Thyroid gland (tissue), 4 donors: ENCODE measurements at regions not wholly inside any gene's neighbourhood (a gene's known extent, or its start where the extent isn't known, plus 50 kb on each side); places are given as distances from the start of the nearest gene placed in this dataset.
"Not testable (repeated sequence)": the region's sequence is repeated elsewhere in the genome, so short reads cannot be mapped to it uniquely, and the experiment has no call there.

Source experiments
- DNase-seq, 2 donors: peaks; one replicate each; pipeline ENCODE4 v3.0.0-alpha.2; 2019
- H3K27ac ChIP-seq, 3 donors: fragments of 200-600 bp; sonication (generic); 1 replicate in 2 of 3; 2 replicates in 1 of 3; pipeline ENCODE4 v1.5.1; 2016 to 2019; ENCODE audit warnings: mild to moderate bottlenecking in 1 of 3, moderate library complexity in 1 of 3
- H3K27me3 ChIP-seq: fragments of 200-600 bp; sonication (generic); one replicate; pipeline ENCODE4 v1.5.1; 2019
- H3K36me3 ChIP-seq, 2 donors: fragments of 200-600 bp; sonication (generic); one replicate each; pipeline ENCODE4 v1.5.1; 2016 to 2019
- H3K4me1 ChIP-seq, 2 donors: fragments of 200-600 bp; sonication (generic); one replicate each; pipeline ENCODE4 v1.5.1; 2017 to 2019
- H3K4me3 ChIP-seq, 3 donors: fragments of 200-600 bp; sonication (generic); replicated peaks in 1 of 3; 1 replicate in 2 of 3; 2 replicates in 1 of 3; pipeline ENCODE4 v1.5.1; 2016; ENCODE audit warnings: mild to moderate bottlenecking in 1 of 3
- H3K9me3 ChIP-seq: fragments of 200-600 bp; sonication (generic); one replicate; pipeline ENCODE4 v1.5.1; 2017
- CTCF ChIP-seq, 6 experiments: fragments of 200-600 bp in 3 of 6; fragments of 450-650 bp in 3 of 6; sonication (generic) in 3 of 6; IDR thresholded peaks; one replicate each; pipeline ENCODE4 v1.5.1; 2016 to 2019; ENCODE audit warnings: antibody characterized with exemption in 6 of 6, mild to moderate bottlenecking in 2 of 6, inconsistent platforms in 1 of 6, moderate library complexity in 1 of 6
- POLR2A ChIP-seq, 2 donors: fragments of 450-650 bp; IDR thresholded peaks; one replicate each; pipeline ENCODE4 v1.6.1; 2017; ENCODE audit warnings: antibody characterized with exemption in 2 of 2, mild to moderate bottlenecking in 2 of 2, moderate library complexity in 1 of 2
- WGBS, 2 donors: methylation state at CpG; one replicate each; pipeline ENCODE4 v1.1.5; 2017; 5-methylcytosine and 5-hydroxymethylcytosine counted together
- intact Hi-C: fragments of 100-400 bp; cut with DNase I; formaldehyde crosslinking; loops from one replicate; pipeline ENCODE4 v1.15.1; 2023

- no peak for DNase-seq
- Histone ChIP-seq H3K36me3 (no peaks in the 10 kb centered on the region), H3K9me3 (no peaks in the 10 kb centered on the region), H3K27ac (no peak overlapping the region), H3K27me3 (no peaks in the 10 kb centered on the region), H3K4me3 (no peak overlapping the region), H3K4me1 (no peaks in the 10 kb centered on the region)
- intact Hi-C loops = no loop called here
- 88 to 90% methylated on average over 7 of the region's 7 CpGs for WGBS, 2 donors
- TF ChIP-seq CTCF (IDR thresholded peaks at IDR 0.05) = no peak
- TF ChIP-seq POLR2A (IDR thresholded peaks at IDR 0.05) = no peak
Measured at GRCh38 chr3:25911525-25912295, 121.8 kb downstream of the OXSM start.

- H3K4me1 ChIP-seq = no peaks in the 10 kb centered on the region
- DNase-seq = no peak
- no peak overlapping the region for H3K27ac ChIP-seq
- intact Hi-C loops = no loop called here
- TF ChIP-seq POLR2A (IDR thresholded peaks at IDR 0.05) = no peak
- no peak for TF ChIP-seq CTCF (IDR thresholded peaks at IDR 0.05)
- H3K4me3 ChIP-seq = no peak overlapping the region
- no peaks in the 10 kb centered on the region for H3K9me3 ChIP-seq
- no peaks in the 10 kb centered on the region for H3K36me3 ChIP-seq
- no peaks in the 10 kb centered on the region for H3K27me3 ChIP-seq
Measured at GRCh38 chr3:25913179-25913578, 123.3 kb downstream of the OXSM start.

GRCh38 chr3:25915673-25916072 lies 125.8 kb downstream of the OXSM start:
- no peak for TF ChIP-seq CTCF (IDR thresholded peaks at IDR 0.05)
- Histone ChIP-seq H3K27me3 (no peaks in the 10 kb centered on the region), H3K27ac (no peak overlapping the region), H3K36me3 (no peaks in the 10 kb centered on the region), H3K4me1 (no peaks in the 10 kb centered on the region), H3K4me3 (no peak overlapping the region), H3K9me3 (no peaks in the 10 kb centered on the region)
- DNase-seq = no peak
- intact Hi-C loops = no loop called here
- WGBS, 2 donors = 92 to 93% methylated on average over 2 of the region's 2 CpGs

GRCh38 chr3:25916321-25916720 lies 126.4 kb downstream of the OXSM start:
- no peak for DNase-seq
- Histone ChIP-seq H3K27me3 (no peaks in the 10 kb centered on the region), H3K27ac (no peak overlapping the region), H3K9me3 (no peaks in the 10 kb centered on the region), H3K4me3 (no peak overlapping the region), H3K4me1 (no peaks in the 10 kb centered on the region), H3K36me3 (no peaks in the 10 kb centered on the region)
- intact Hi-C loops = no loop called here
- WGBS, 2 donors = 18 to 24% methylated on average over 1 of the region's 1 CpG
- TF ChIP-seq CTCF (IDR thresholded peaks at IDR 0.05) = no peak
- TF ChIP-seq POLR2A (IDR thresholded peaks at IDR 0.05) = no peak

- H3K27me3 ChIP-seq, DNase-seq, H3K4me3 ChIP-seq, H3K4me1 ChIP-seq, intact Hi-C loops, H3K36me3 ChIP-seq, H3K27ac ChIP-seq, H3K9me3 ChIP-seq: not testable (repeated sequence)
- WGBS, 2 donors = 89 to 93% methylated on average over 6 of the region's 6 CpGs
Measured at GRCh38 chr3:25931967-25932366, 142.1 kb downstream of the OXSM start.
